B cell (primary cell): ENCODE measurements at regions not wholly inside any gene's neighbourhood (a gene's known extent, or its start where the extent isn't known, plus 50 kb on each side); places are given as distances from the start of the nearest gene placed in this dataset.

ENCODE experiments used
- ATAC-seq: fragments of 200-7000 bp; cut with Tn5 transposase; one replicate; pipeline ENCODE4 v1.10.0; 2021; ENCODE audit warnings: low read depth, mild to moderate bottlenecking, moderate number of reproducible peaks, moderate library complexity
- CTCF ChIA-PET: fragments of 350-600 bp; sonication (Branson Sonifier 250); formaldehyde crosslinking; loops from one replicate; lab custom pipeline; 2021; ENCODE audit warnings: antibody characterized with exemption, inconsistent platforms; lab: Charles Lee
- POLR2A ChIA-PET: fragments of 350-600 bp; sonication (Branson Sonifier 250); formaldehyde crosslinking; loops from one replicate; lab custom pipeline; 2021; ENCODE audit warnings: antibody characterized with exemption; lab: Charles Lee
- DNase-seq: peaks from one replicate; pipeline ENCODE4 v3.0.0; 2013
- H2AFZ ChIP-seq: 2 replicates; pipeline ENCODE4 v1.6.1; 2012; ENCODE audit warnings: mild to moderate bottlenecking, low read depth, low read length; ENCODE audit not compliant: insufficient read depth, poor library complexity, severe bottlenecking
- H3K27ac ChIP-seq, 2 donors: 1 replicate in 1 of 2; 2 replicates in 1 of 2; pipeline ENCODE4 v1.5.1; 2012 to 2013; ENCODE audit warnings: low read length in 2 of 2, mild to moderate bottlenecking in 2 of 2, moderate library complexity in 1 of 2
- H3K27me3 ChIP-seq, 4 experiments: fragments of 200-600 bp in 1 of 4; sonication (generic) in 1 of 4; replicated peaks in 1 of 4; 1 replicate in 2 of 4; 2 replicates in 2 of 4; pipeline versions ENCODE4 v1.6.1 to v1.7.0; 2013 to 2016; ENCODE audit warnings: low read length in 3 of 4, mild to moderate bottlenecking in 2 of 4, mixed read lengths in 1 of 4, moderate library complexity in 1 of 4; ENCODE audit not compliant: insufficient read depth in 4 of 4, control insufficient read depth in 3 of 4; ENCODE audit errors: control extremely low read depth in 1 of 4
- H3K36me3 ChIP-seq, 2 experiments: replicated peaks in 1 of 2; 1 replicate in 1 of 2; 2 replicates in 1 of 2; pipeline versions ENCODE4 v1.6.1 to v1.7.1; 2013; ENCODE audit warnings: low read length in 1 of 2; ENCODE audit not compliant: insufficient read depth in 2 of 2, control insufficient read depth in 1 of 2; ENCODE audit errors: control extremely low read depth in 1 of 2, extremely low read depth in 1 of 2
- H3K4me1 ChIP-seq, 2 donors: fragments of 200-600 bp in 1 of 2; sonication (generic) in 1 of 2; 1 replicate in 1 of 2; 2 replicates in 1 of 2; pipeline versions ENCODE4 v1.5.1 to v1.6.1; 2013 to 2017; ENCODE audit warnings: low read length in 2 of 2; ENCODE audit not compliant: control insufficient read depth in 2 of 2, insufficient read depth in 2 of 2
- H3K4me2 ChIP-seq: replicated peaks from 2 replicates; pipeline ENCODE3; 2012; ENCODE audit warnings: mild to moderate bottlenecking, low read depth, low read length; ENCODE audit not compliant: poor library complexity, severe bottlenecking
- H3K4me3 ChIP-seq, 5 experiments: fragments of 200-600 bp in 1 of 5; sonication (generic) in 1 of 5; 1 replicate in 3 of 5; 2 replicates in 2 of 5; pipeline versions ENCODE4 v1.5.1 to v1.7.0; 2011 to 2016; ENCODE audit warnings: low read length in 4 of 5, mild to moderate bottlenecking in 4 of 5, low read depth in 2 of 5, control low read depth in 1 of 5, moderate library complexity in 1 of 5; ENCODE audit not compliant: insufficient read depth in 1 of 5; ENCODE audit errors: control extremely low read depth in 1 of 5, extremely low read depth in 1 of 5
- H3K79me2 ChIP-seq: fragments of 200-600 bp; sonication (generic); one replicate; pipeline ENCODE4 v1.6.0; 2016; ENCODE audit warnings: low read length; ENCODE audit not compliant: control insufficient read depth, insufficient read depth
- H3K9ac ChIP-seq: fragments of 200-600 bp; sonication (generic); 2 replicates; pipeline ENCODE4 v1.6.1; 2017; ENCODE audit warnings: mild to moderate bottlenecking, low read length, moderate library complexity
- H3K9me3 ChIP-seq, 3 donors: one replicate each; pipeline versions ENCODE4 v1.6.1 to v1.7.1; 2013; ENCODE audit warnings: low read length in 2 of 3; ENCODE audit not compliant: control insufficient read depth in 2 of 3, insufficient read depth in 1 of 3; ENCODE audit errors: control extremely low read depth in 1 of 3
- H4K20me1 ChIP-seq: 2 replicates; pipeline ENCODE4 v1.6.0; 2012; ENCODE audit warnings: mild to moderate bottlenecking, low read length; ENCODE audit not compliant: insufficient read depth, control insufficient read depth, poor library complexity, severe bottlenecking
- H3K27ac Mint-ChIP-seq: one replicate; pipeline ENCODE4 v1.8.0; 2021; ENCODE audit warnings: mixed read lengths
- H3K27me3 Mint-ChIP-seq: one replicate; pipeline ENCODE4 v1.8.0; 2021; ENCODE audit warnings: mixed read lengths
- H3K4me1 Mint-ChIP-seq: one replicate; pipeline ENCODE4 v1.8.0; 2021; ENCODE audit warnings: mixed read lengths
- H3K4me3 Mint-ChIP-seq: one replicate; pipeline ENCODE4 v1.8.0; 2021; ENCODE audit warnings: mixed read lengths
- H3K9me3 Mint-ChIP-seq: one replicate; pipeline ENCODE4 v1.8.0; 2022; ENCODE audit warnings: mixed read lengths; ENCODE audit not compliant: insufficient read depth
- EZH2 ChIP-seq: IDR thresholded peaks from 2 replicates; pipeline ENCODE4 v1.6.1; 2012; ENCODE audit warnings: borderline replicate concordance, low read depth, mild to moderate bottlenecking, moderate library complexity, low read length; ENCODE audit not compliant: insufficient read depth, poor library complexity, severe bottlenecking
- WGBS: methylation state at CpG from one replicate; pipeline ENCODE4 v1.1.5; 2013; ENCODE audit warnings: missing lambda C conversion rate; ENCODE audit not compliant: insufficient coverage; 5-methylcytosine and 5-hydroxymethylcytosine counted together
- intact Hi-C: fragments of 100-400 bp; cut with micrococcal nuclease; formaldehyde crosslinking; loops from one replicate; pipeline ENCODE4 v1.10.0; 2022
- TF ChIP-seq, protein P1 (sequence below): fragments of 200-600 bp; IDR thresholded peaks from one replicate; pipeline ENCODE4 v1.8.0; 2022; ENCODE audit warnings: antibody characterized with exemption, mild to moderate bottlenecking

GRCh38 chr14:25521616-25522015 lies 471.7 kb upstream of the STXBP6 start:
- H3K27me3 Mint-ChIP-seq: no peaks in the 10 kb centered on the region
- TF ChIP-seq, protein P1, sequence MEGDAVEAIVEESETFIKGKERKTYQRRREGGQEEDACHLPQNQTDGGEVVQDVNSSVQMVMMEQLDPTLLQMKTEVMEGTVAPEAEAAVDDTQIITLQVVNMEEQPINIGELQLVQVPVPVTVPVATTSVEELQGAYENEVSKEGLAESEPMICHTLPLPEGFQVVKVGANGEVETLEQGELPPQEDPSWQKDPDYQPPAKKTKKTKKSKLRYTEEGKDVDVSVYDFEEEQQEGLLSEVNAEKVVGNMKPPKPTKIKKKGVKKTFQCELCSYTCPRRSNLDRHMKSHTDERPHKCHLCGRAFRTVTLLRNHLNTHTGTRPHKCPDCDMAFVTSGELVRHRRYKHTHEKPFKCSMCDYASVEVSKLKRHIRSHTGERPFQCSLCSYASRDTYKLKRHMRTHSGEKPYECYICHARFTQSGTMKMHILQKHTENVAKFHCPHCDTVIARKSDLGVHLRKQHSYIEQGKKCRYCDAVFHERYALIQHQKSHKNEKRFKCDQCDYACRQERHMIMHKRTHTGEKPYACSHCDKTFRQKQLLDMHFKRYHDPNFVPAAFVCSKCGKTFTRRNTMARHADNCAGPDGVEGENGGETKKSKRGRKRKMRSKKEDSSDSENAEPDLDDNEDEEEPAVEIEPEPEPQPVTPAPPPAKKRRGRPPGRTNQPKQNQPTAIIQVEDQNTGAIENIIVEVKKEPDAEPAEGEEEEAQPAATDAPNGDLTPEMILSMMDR: no peak
- no peak for TF ChIP-seq EZH2
- ChIA-PET POLR2A (no interaction called here), CTCF (no interaction called here)
- WGBS: no CpG with 5 or more reads among the region's 2 CpGs
- Histone ChIP-seq H4K20me1 (no peaks in the 10 kb centered on the region), H3K27me3 (no peaks in the 10 kb centered on the region), H3K4me1 (no peaks in the 10 kb centered on the region), H3K27ac (no peak overlapping the region), H3K36me3 (no peaks in the 10 kb centered on the region), H3K4me3 (no peak overlapping the region), H3K9ac (no peak overlapping the region), H2AFZ (no peak overlapping the region), H3K79me2 (no peaks in the 10 kb centered on the region), H3K4me2 (no peak overlapping the region), H3K9me3 (no peaks in the 10 kb centered on the region)
- H3K9me3 Mint-ChIP-seq: peaks cover 3% of the 10 kb centered on the region
- DNase-seq (no peak), ATAC-seq (no peak)
- no peak overlapping the region for H3K4me3 Mint-ChIP-seq
- no peak overlapping the region for H3K27ac Mint-ChIP-seq
- intact Hi-C loops: no loop called here
- H3K4me1 Mint-ChIP-seq: no peaks in the 10 kb centered on the region

- Histone ChIP-seq H3K9me3 (no peaks in the 10 kb centered on the region), H4K20me1 (no peaks in the 10 kb centered on the region), H3K4me2 (no peak overlapping the region), H3K4me1 (no peaks in the 10 kb centered on the region), H3K36me3 (no peaks in the 10 kb centered on the region), H2AFZ (no peak overlapping the region), H3K9ac (no peak overlapping the region), H3K27me3 (no peaks in the 10 kb centered on the region), H3K4me3 (no peak overlapping the region), H3K27ac (no peak overlapping the region), H3K79me2 (no peaks in the 10 kb centered on the region)
- no peak for ATAC-seq
- H3K9me3 Mint-ChIP-seq: peaks cover 3% of the 10 kb centered on the region
- no peaks in the 10 kb centered on the region for H3K4me1 Mint-ChIP-seq
- CTCF ChIA-PET: no interaction called here
- POLR2A ChIA-PET: no interaction called here
- 93% methylated on average over 10 of the region's 13 CpGs for whole genome bisulfite sequencing
- no peak overlapping the region for H3K27ac Mint-ChIP-seq
- no peak overlapping the region for H3K4me3 Mint-ChIP-seq
- H3K27me3 Mint-ChIP-seq: no peaks in the 10 kb centered on the region
- DNase-seq: no peak
- intact Hi-C loops: no loop called here
- TF ChIP-seq, protein P1: no peak
- no peak for TF ChIP-seq EZH2
These were observed 470.9 kb upstream of the STXBP6 start for GRCh38 chr14:25520821-25521220.
